Activated naive CD4-positive, alpha-beta T cell treated with anti-CD3 and anti-CD28 coated beads, Interleukin-2, amount 50 U/mL, for 72 hours (primary cell): ENCODE measurements at regions not wholly inside any gene's neighbourhood (a gene's known extent, or its start where the extent isn't known, plus 50 kb on each side); places are given as distances from the start of the nearest gene placed in this dataset.

Source experiments
- ATAC-seq, 2 donors: fragments of 150-1000 bp; cut with Tn5 transposase; 2 replicates each; pipeline ENCODE4 v1.10.0; 2021; ENCODE audit warnings: mild to moderate bottlenecking in 2 of 2, moderate library complexity in 2 of 2
- DNase-seq, 2 donors: peaks; one replicate each; pipeline ENCODE4 v3.0.0; 2021 to 2022; ENCODE audit warnings: low spot score in 2 of 2
- H3K27ac Mint-ChIP-seq, 2 donors: one replicate each; pipeline ENCODE4 v1.8.0; 2022; ENCODE audit warnings: mild to moderate bottlenecking in 2 of 2, mixed read lengths in 2 of 2
- H3K36me3 Mint-ChIP-seq, 2 donors: one replicate each; pipeline ENCODE4 v1.8.0; 2022; ENCODE audit warnings: mixed read lengths in 2 of 2
- H3K9me3 Mint-ChIP-seq, 2 donors: one replicate each; pipeline ENCODE4 v1.8.0; 2022; ENCODE audit warnings: mixed read lengths in 2 of 2

GRCh38 chr3:14252321-14253021 is 73.9 kb downstream of the LSM3 start:
- no peak overlapping the region for H3K27ac Mint-ChIP-seq
- H3K9me3 Mint-ChIP-seq, result no peaks in the 10 kb centered on the region
- H3K36me3 Mint-ChIP-seq, result no peaks in the 10 kb centered on the region
- ATAC-seq (no peak), DNase-seq (no peak)

- ATAC-seq (no peak), DNase-seq (no peak)
- no peaks in the 10 kb centered on the region for H3K36me3 Mint-ChIP-seq
- no peak overlapping the region for H3K27ac Mint-ChIP-seq
- no peaks in the 10 kb centered on the region for H3K9me3 Mint-ChIP-seq
Measured at GRCh38 chr3:14253022-14253706, 74.5 kb downstream of the LSM3 start.

- no peaks in the 10 kb centered on the region for H3K9me3 Mint-ChIP-seq
- ATAC-seq (no peak), DNase-seq (no peak)
- H3K36me3 Mint-ChIP-seq, result no peaks in the 10 kb centered on the region
- H3K27ac Mint-ChIP-seq, result no peak overlapping the region
Measured at GRCh38 chr3:14253707-14254382, 75.2 kb downstream of the LSM3 start.

GRCh38 chr3:14254812-14255702 is 76.4 kb downstream of the LSM3 start:
- H3K9me3 Mint-ChIP-seq, result no peaks in the 10 kb centered on the region
- no peak overlapping the region for H3K27ac Mint-ChIP-seq
- H3K36me3 Mint-ChIP-seq, result no peaks in the 10 kb centered on the region
- DNase-seq (no peak), ATAC-seq (no peak)

- ATAC-seq, result no peak
- DNase-seq, result no peak
- Mint-ChIP-seq H3K9me3 (no peaks in the 10 kb centered on the region), H3K36me3 (no peaks in the 10 kb centered on the region), H3K27ac (no peak overlapping the region)
Measured at GRCh38 chr3:14256046-14256445, 77.4 kb downstream of the LSM3 start.

GRCh38 chr3:14256561-14257342 is 78.1 kb downstream of the LSM3 start:
- no peak overlapping the region for H3K27ac Mint-ChIP-seq
- DNase-seq (no peak), ATAC-seq (no peak)
- H3K9me3 Mint-ChIP-seq, result no peaks in the 10 kb centered on the region
- no peaks in the 10 kb centered on the region for H3K36me3 Mint-ChIP-seq

GRCh38 chr3:14258906-14259904 is 80.6 kb downstream of the LSM3 start:
- Mint-ChIP-seq H3K27ac (no peak overlapping the region), H3K36me3 (no peaks in the 10 kb centered on the region)
- no peak for ATAC-seq

GRCh38 chr3:14260463-14260862 is 81.8 kb downstream of the LSM3 start:
- no peak for DNase-seq
- ATAC-seq, result no peak
- no peaks in the 10 kb centered on the region for H3K9me3 Mint-ChIP-seq
- H3K36me3 Mint-ChIP-seq, result no peaks in the 10 kb centered on the region
- no peak overlapping the region for H3K27ac Mint-ChIP-seq

More at GRCh38 chr3:14258906-14259904, 80.6 kb downstream of the LSM3 start:
- H3K9me3 Mint-ChIP-seq, result no peaks in the 10 kb centered on the region
- DNase-seq, result no peak

- ATAC-seq (peak; percentile 72 to 79), DNase-seq (peak; percentile 75 to 76)
- Mint-ChIP-seq H3K27ac (no peak overlapping the region), H3K9me3 (no peaks in the 10 kb centered on the region), H3K36me3 (no peaks in the 10 kb centered on the region)
Measured at GRCh38 chr3:14261229-14261628, 82.6 kb downstream of the LSM3 start.

- H3K27ac Mint-ChIP-seq, result no peak overlapping the region
- no peak for ATAC-seq
Measured at GRCh38 chr3:14262212-14262611, 83.6 kb downstream of the LSM3 start.

GRCh38 chr3:14262867-14263266 is 84.2 kb downstream of the LSM3 start:
- ATAC-seq, result no peak
- Mint-ChIP-seq H3K27ac (no peak overlapping the region), H3K9me3 (no peaks in the 10 kb centered on the region), H3K36me3 (no peaks in the 10 kb centered on the region)
- DNase-seq, result no peak

More at GRCh38 chr3:14262212-14262611, 83.6 kb downstream of the LSM3 start:
- DNase-seq, result no peak
- Mint-ChIP-seq H3K36me3 (no peaks in the 10 kb centered on the region), H3K9me3 (no peaks in the 10 kb centered on the region)

- no peaks in the 10 kb centered on the region for H3K36me3 Mint-ChIP-seq
- H3K27ac Mint-ChIP-seq, result no peak overlapping the region
- no peaks in the 10 kb centered on the region for H3K9me3 Mint-ChIP-seq
- ATAC-seq, result no peak
- DNase-seq, result no peak
Measured at GRCh38 chr3:14263317-14264005, 84.8 kb downstream of the LSM3 start.

- DNase-seq, result no peak
- Mint-ChIP-seq H3K27ac (no peak overlapping the region), H3K36me3 (no peaks in the 10 kb centered on the region), H3K9me3 (no peaks in the 10 kb centered on the region)
- peak in 1 of 2 donors; percentile 46 for ATAC-seq
Measured at GRCh38 chr3:14265246-14265962, 86.8 kb downstream of the LSM3 start.

GRCh38 chr3:14266361-14266760 is 87.7 kb downstream of the LSM3 start:
- no peak for ATAC-seq
- H3K27ac Mint-ChIP-seq, result no peak overlapping the region
- no peaks in the 10 kb centered on the region for H3K36me3 Mint-ChIP-seq
- DNase-seq, result no peak
- no peaks in the 10 kb centered on the region for H3K9me3 Mint-ChIP-seq
